ENCODE measurements at regions not wholly inside any gene's neighbourhood (a gene's known extent, or its start where the extent isn't known, plus 50 kb on each side); places are given as distances from the start of the nearest gene placed in this dataset.

- no peak for TF ChIP-seq TAF1 (IDR thresholded peaks at IDR 0.05; ENCODE audit: borderline replicate concordance, insufficient read depth, low read length)
- no peak for TF ChIP-seq POLR2AphosphoS5 (IDR thresholded peaks at IDR 0.05; ENCODE audit: low read depth, low read length)
- TF ChIP-seq REST (IDR thresholded peaks at IDR 0.05; ENCODE audit: insufficient read depth in 1 of 2, low read depth in 2 of 2, low read length in 2 of 2): no peak
- no peak for TF ChIP-seq FOXP2 (optimal IDR thresholded peaks at IDR 0.05; ENCODE audit: borderline replicate concordance, extremely low read depth, extremely low read length, insufficient read depth)
Observed at GRCh38 chr4:189235599-189235998, 705.1 kb upstream of the FRG1 start.
